ENCODE measurements at regions not wholly inside any gene's neighbourhood (a gene's known extent, or its start where the extent isn't known, plus 50 kb on each side); places are given as distances from the start of the nearest gene placed in this dataset.

- Histone ChIP-seq H3K27me3 (no peaks in the 10 kb centered on the region), H3K36me3 (no peaks in the 10 kb centered on the region)
- DNase-seq (ENCODE audit: low spot score in 2 of 2) = no peak
These were observed 121.6 kb upstream of the GJE1 start for GRCh38 chr6:142011156-142011555.

GRCh38 chr6:142009647-142010046 lies 123.1 kb upstream of the GJE1 start:
- Histone ChIP-seq H3K4me3 (no peak overlapping the region), H3K4me1 (no peaks in the 10 kb centered on the region), H3K36me3 (no peaks in the 10 kb centered on the region), H3K9me3 (no peaks in the 10 kb centered on the region), H3K27me3 (no peaks in the 10 kb centered on the region), H3K27ac (no peak overlapping the region)
- no peak for DNase-seq (ENCODE audit: low spot score in 2 of 2)
- TF ChIP-seq CTCF (IDR thresholded peaks at IDR 0.05) (no peak), POLR2A (IDR thresholded peaks at IDR 0.05) (no peak)
- 39% methylated on average over 2 of the region's 2 CpGs for WGBS

More at GRCh38 chr6:142011156-142011555, 121.6 kb upstream of the GJE1 start:
- TF ChIP-seq POLR2A (IDR thresholded peaks at IDR 0.05) = no peak
- no peak for TF ChIP-seq EP300 (IDR thresholded peaks at IDR 0.05)
- TF ChIP-seq CTCF (IDR thresholded peaks at IDR 0.05) = no peak
- no peak for TF ChIP-seq POLR2AphosphoS5 (IDR thresholded peaks at IDR 0.05)
- Histone ChIP-seq H3K27ac (no peak overlapping the region), H3K9me3 (no peaks in the 10 kb centered on the region), H3K4me1 (no peaks in the 10 kb centered on the region), H3K4me3 (no peak overlapping the region)

GRCh38 chr6:142008781-142009180 lies 123.9 kb upstream of the GJE1 start:
- Histone ChIP-seq H3K36me3 (no peaks in the 10 kb centered on the region), H3K4me3 (no peak overlapping the region), H3K4me1 (no peaks in the 10 kb centered on the region), H3K27ac (no peak overlapping the region), H3K9me3 (no peaks in the 10 kb centered on the region), H3K27me3 (no peaks in the 10 kb centered on the region)
- WGBS = 42% methylated on average over 1 of the region's 1 CpG
- TF ChIP-seq EP300 (IDR thresholded peaks at IDR 0.05) (no peak), POLR2A (IDR thresholded peaks at IDR 0.05) (no peak), POLR2AphosphoS5 (IDR thresholded peaks at IDR 0.05) (no peak), CTCF (IDR thresholded peaks at IDR 0.05) (no peak)
- DNase-seq (ENCODE audit: low spot score in 2 of 2) = no peak

- Histone ChIP-seq H3K27ac (no peak overlapping the region), H3K9me3 (no peaks in the 10 kb centered on the region), H3K36me3 (no peaks in the 10 kb centered on the region), H3K27me3 (no peaks in the 10 kb centered on the region), H3K4me1 (no peaks in the 10 kb centered on the region), H3K4me3 (no peak overlapping the region)
- WGBS = 88% methylated on average over 4 of the region's 4 CpGs
- no peak for TF ChIP-seq POLR2AphosphoS5 (IDR thresholded peaks at IDR 0.05)
- no peak for TF ChIP-seq POLR2A (IDR thresholded peaks at IDR 0.05)
- TF ChIP-seq CTCF (IDR thresholded peaks at IDR 0.05) = no peak
- TF ChIP-seq EP300 (IDR thresholded peaks at IDR 0.05) = no peak
- DNase-seq (ENCODE audit: low spot score in 2 of 2) = no peak
These were observed 124.5 kb upstream of the GJE1 start for GRCh38 chr6:142008016-142008735.

GRCh38 chr6:142005021-142005420 lies 127.7 kb upstream of the GJE1 start:
- Histone ChIP-seq H3K27ac (no peak overlapping the region), H3K36me3 (no peaks in the 10 kb centered on the region), H3K4me3 (no peak overlapping the region), H3K4me1 (no peaks in the 10 kb centered on the region), H3K9me3 (no peaks in the 10 kb centered on the region), H3K27me3 (no peaks in the 10 kb centered on the region)
- no peak for TF ChIP-seq POLR2AphosphoS5 (IDR thresholded peaks at IDR 0.05)
- TF ChIP-seq POLR2A (IDR thresholded peaks at IDR 0.05) = no peak
- TF ChIP-seq EP300 (IDR thresholded peaks at IDR 0.05) = no peak
- no peak for TF ChIP-seq CTCF (IDR thresholded peaks at IDR 0.05)
- 14% methylated on average over 1 of the region's 1 CpG for WGBS
- no peak for DNase-seq (ENCODE audit: low spot score in 2 of 2)
